Thoracic aorta (tissue), 2 donors: ENCODE measurements at regions not wholly inside any gene's neighbourhood (a gene's known extent, or its start where the extent isn't known, plus 50 kb on each side); places are given as distances from the start of the nearest gene placed in this dataset.

ENCODE experiments used
- ATAC-seq: fragments of 150-250 bp; one replicate; pipeline ENCODE4 v1.8.0; 2017; ENCODE audit warnings: low read depth; ENCODE audit not compliant: insufficient number of reproducible peaks, low FRiP score
- DNase-seq: peaks from one replicate; pipeline ENCODE4 v3.0.0-alpha.2; 2020; ENCODE audit warnings: low spot score
- H3K27ac ChIP-seq, 2 donors: fragments of 200-600 bp; sonication (generic); 1 replicate in 1 of 2; 2 replicates in 1 of 2; pipeline ENCODE4 v1.5.1; 2016; ENCODE audit warnings: mild to moderate bottlenecking in 2 of 2, moderate library complexity in 2 of 2
- H3K27me3 ChIP-seq: fragments of 200-600 bp; sonication (generic); replicated peaks from 2 replicates; pipeline ENCODE4 v1.6.0; 2016; ENCODE audit warnings: mild to moderate bottlenecking; ENCODE audit not compliant: insufficient read depth
- H3K36me3 ChIP-seq: fragments of 200-600 bp; sonication (generic); one replicate; pipeline ENCODE4 v1.5.1; 2016
- H3K4me1 ChIP-seq, 2 donors: fragments of 200-600 bp; sonication (generic); 1 replicate in 1 of 2; 2 replicates in 1 of 2; pipeline versions ENCODE4 v1.5.1 to v1.6.0; 2016; ENCODE audit warnings: low read depth in 2 of 2, mild to moderate bottlenecking in 1 of 2; ENCODE audit not compliant: control insufficient read depth in 1 of 2
- H3K4me3 ChIP-seq: fragments of 200-600 bp; sonication (generic); 2 replicates; pipeline ENCODE4 v1.5.1; 2016; ENCODE audit warnings: mild to moderate bottlenecking
- H3K9me3 ChIP-seq: fragments of 200-600 bp; sonication (generic); 2 replicates; pipeline ENCODE4 v1.5.1; 2016
- CTCF ChIP-seq: fragments of 200-600 bp; sonication (generic); IDR thresholded peaks from one replicate; pipeline ENCODE4 v1.5.1; 2019; ENCODE audit warnings: antibody characterized with exemption

GRCh38 chr10:125221716-125222115, 61.4 kb upstream of the CTBP2 start:
- Histone ChIP-seq H3K27me3 (no peaks in the 10 kb centered on the region), H3K27ac (no peak overlapping the region), H3K36me3 (no peaks in the 10 kb centered on the region), H3K9me3 (no peaks in the 10 kb centered on the region), H3K4me1 (no peaks in the 10 kb centered on the region), H3K4me3 (no peak overlapping the region)
- DNase-seq (no peak), ATAC-seq (no peak)
- no peak for TF ChIP-seq CTCF

- no peaks in the 10 kb centered on the region for H3K36me3 ChIP-seq
- H3K27ac ChIP-seq: no peak overlapping the region
- H3K9me3 ChIP-seq: no peaks in the 10 kb centered on the region
- no peaks in the 10 kb centered on the region for H3K27me3 ChIP-seq
- H3K4me3 ChIP-seq: no peak overlapping the region
- no peak for TF ChIP-seq CTCF
- ATAC-seq: no peak
- no peak for DNase-seq
- H3K4me1 ChIP-seq: no peaks in the 10 kb centered on the region
Observed at GRCh38 chr10:125219776-125220175, 59.4 kb upstream of the CTBP2 start.

DNA sequence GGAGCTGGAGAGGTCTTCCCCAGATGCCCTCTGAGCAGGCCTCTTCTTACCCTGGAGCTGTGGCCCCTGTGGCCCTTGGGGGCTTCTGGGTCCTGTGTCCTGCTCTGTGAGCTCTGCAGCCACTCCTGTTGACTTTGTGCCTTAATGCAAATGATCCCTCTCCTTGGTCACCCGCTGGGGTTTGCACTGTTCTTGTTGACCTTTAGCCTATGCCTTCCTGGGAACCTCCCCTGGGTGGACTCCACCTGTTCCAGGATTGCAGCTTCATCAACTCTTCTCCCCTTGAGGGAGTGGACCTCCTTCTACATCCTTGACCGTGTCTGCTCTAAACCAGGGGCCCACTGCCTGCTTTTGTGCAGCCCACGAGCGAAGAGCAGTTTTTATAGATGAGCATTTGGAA, 58.6 kb upstream of the CTBP2 start:
- Histone ChIP-seq H3K27ac (no peak overlapping the region), H3K4me3 (no peak overlapping the region), H3K27me3 (no peaks in the 10 kb centered on the region), H3K9me3 (no peaks in the 10 kb centered on the region), H3K36me3 (no peaks in the 10 kb centered on the region), H3K4me1 (no peaks in the 10 kb centered on the region)
- TF ChIP-seq CTCF: no peak
- no peak for DNase-seq
- ATAC-seq: no peak

DNA sequence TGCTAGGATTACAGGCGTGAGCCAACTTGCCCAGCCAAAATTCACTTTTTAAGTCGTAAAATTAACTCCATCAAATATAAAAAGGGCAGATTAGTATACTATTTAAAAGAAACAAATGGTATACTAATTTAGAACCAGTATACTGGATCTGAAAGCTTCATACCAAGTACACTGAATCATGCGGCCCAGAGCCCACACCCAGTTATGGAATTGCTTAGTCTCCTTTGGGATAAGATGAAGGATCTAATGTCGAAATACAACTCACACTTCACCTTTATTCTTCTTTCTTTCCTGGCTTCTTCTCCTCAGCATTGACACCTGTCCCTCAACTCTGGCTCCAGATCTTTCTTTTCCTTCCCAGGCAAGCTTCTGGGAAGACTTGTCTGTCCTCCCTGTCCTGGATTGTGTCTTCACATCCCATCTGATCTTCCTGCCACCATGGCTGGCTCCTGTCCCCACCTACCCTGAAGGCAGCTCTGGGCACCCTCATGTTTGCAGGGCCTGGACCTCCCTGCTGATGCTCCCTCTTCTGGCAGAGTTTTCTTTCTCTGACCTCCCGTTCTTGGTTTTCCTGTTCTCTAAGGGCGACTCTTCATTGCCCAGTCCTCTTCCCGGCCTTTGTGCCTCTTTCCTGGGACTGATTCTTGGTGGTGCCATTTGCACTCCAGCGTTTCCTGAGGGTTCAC, 57.8 kb upstream of the CTBP2 start:
- Histone ChIP-seq H3K9me3 (no peaks in the 10 kb centered on the region), H3K27me3 (no peaks in the 10 kb centered on the region), H3K36me3 (no peaks in the 10 kb centered on the region), H3K4me1 (no peaks in the 10 kb centered on the region), H3K27ac (no peak overlapping the region), H3K4me3 (no peak overlapping the region)
- TF ChIP-seq CTCF: no peak
- ATAC-seq: no peak
- no peak for DNase-seq

DNA sequence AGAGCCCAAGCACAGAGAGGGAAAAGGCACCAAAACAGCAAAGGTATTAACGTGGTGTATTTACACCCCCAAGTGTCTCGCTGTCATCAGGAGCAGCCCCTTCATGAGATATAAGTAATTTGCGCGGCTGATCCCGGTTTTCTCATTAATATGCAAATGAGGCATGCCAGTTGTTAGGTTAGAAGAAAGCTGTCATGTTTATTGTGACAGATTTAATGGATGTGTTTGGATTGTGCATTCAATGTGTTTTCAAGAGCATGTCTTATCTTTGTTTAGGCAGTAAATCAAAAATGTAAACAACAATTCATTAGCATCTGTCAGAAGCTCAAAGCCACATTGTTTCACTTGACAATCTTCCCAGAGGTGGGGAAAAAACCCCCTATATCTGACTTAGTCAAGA, 56.5 kb upstream of the CTBP2 start:
- no peak overlapping the region for H3K27ac ChIP-seq
- no peak for TF ChIP-seq CTCF
- H3K9me3 ChIP-seq: no peaks in the 10 kb centered on the region
- no peaks in the 10 kb centered on the region for H3K36me3 ChIP-seq
- H3K4me3 ChIP-seq: no peak overlapping the region
- no peaks in the 10 kb centered on the region for H3K4me1 ChIP-seq
- DNase-seq (no peak), ATAC-seq (no peak)
- no peaks in the 10 kb centered on the region for H3K27me3 ChIP-seq
